ENCODE measurements at regions not wholly inside any gene's neighbourhood (a gene's known extent, or its start where the extent isn't known, plus 50 kb on each side); places are given as distances from the start of the nearest gene placed in this dataset.

GRCh38 chr2:16190446-16191270, 250.3 kb downstream of the MYCN start:
- H3K14ac ChIP-seq (ENCODE audit: insufficient read length) = no peak overlapping the region
- no peak overlapping the region for H4K91ac ChIP-seq (replicated peaks; ENCODE audit: insufficient read length, low read length)
- H3K56ac ChIP-seq (replicated peaks; ENCODE audit: insufficient read length, low read depth, low read length) = no peak overlapping the region
- H3K27me3 ChIP-seq (replicated peaks in 1 of 4; ENCODE audit: control insufficient read depth in 3 of 4, extremely low read depth in 1 of 4, insufficient read depth in 3 of 4, low read length in 3 of 4) = no peaks in the 10 kb centered on the region
- H3K4me1 ChIP-seq (replicated peaks in 1 of 4; ENCODE audit: control insufficient read depth in 3 of 4, insufficient read depth in 4 of 4, low read length in 3 of 4) = peaks cover 0 to 3% (median 0%) of the 10 kb centered on the region in 4 experiments; a peak in 1 of 7 replicates
- no peak overlapping the region for H2BK15ac ChIP-seq (ENCODE audit: low read length)
- no peak overlapping the region for H2BK20ac ChIP-seq (ENCODE audit: low read length)
- H2AFZ ChIP-seq (ENCODE audit: low read length) = no peak overlapping the region
- H4K8ac ChIP-seq (ENCODE audit: extremely low read depth, insufficient read depth, low read length) = no peak overlapping the region; the same call in 1 of the 2 replicates
- no peak overlapping the region for H2BK12ac ChIP-seq (ENCODE audit: low read depth, low read length)
- 90% methylated on average over 8 of the region's 8 CpGs; no CpG with 5 or more reads in 1 of the 2 experiments for WGBS, 2 experiments (ENCODE audit: extremely low coverage in 1 of 2, insufficient coverage in 1 of 2, insufficient read length in 1 of 2, insufficient replicate concordance in 2 of 2, low coverage in 1 of 2, low lambda C conversion rate in 2 of 2, missing lambda C conversion rate in 1 of 2)
- H3K36me3 ChIP-seq (ENCODE audit: control insufficient read depth in 2 of 4, insufficient read depth in 4 of 4, low read length in 3 of 4) = no peaks in the 10 kb centered on the region
- FAIRE-seq (no peak), DNase-seq (ENCODE audit: low read depth in 1 of 2, low spot score in 2 of 2) (no peak)
- no peaks in the 10 kb centered on the region for H3K9me3 ChIP-seq (ENCODE audit: insufficient read depth in 2 of 2, low read depth in 1 of 2, low read length in 1 of 2)
- H4K5ac ChIP-seq (ENCODE audit: insufficient read length, low read depth, low read length) = no peak overlapping the region
- H3K79me1 ChIP-seq (ENCODE audit: low read depth, low read length) = no peaks in the 10 kb centered on the region
- no peak overlapping the region for H3K4ac ChIP-seq (replicated peaks; ENCODE audit: insufficient read length, low read depth, low read length)
- no peak for TF ChIP-seq CBX5 (IDR thresholded peaks at IDR 0.05; ENCODE audit: low read depth, low read length)
- H3K4me3 ChIP-seq (ENCODE audit: extremely low read depth in 1 of 4, insufficient read depth in 2 of 4, low read depth in 3 of 4, low read length in 4 of 4) = no peak overlapping the region
- H2BK5ac ChIP-seq (ENCODE audit: low read depth, low read length) = no peak overlapping the region
- ChIA-PET POLR2A (ENCODE audit: partially characterized antibody) (interaction anchor here (0.6 kb wide), 1 partner anchor 50 kb away, joined by 3 read pairs; no protein-coding TSS in a partner anchor), CTCF (ENCODE audit: partially characterized antibody) (interaction anchor here (1.4 to 1.7 kb wide), 3 partner anchors 28 to 251 kb away, joined by 3 to 4 read pairs (median 4); no protein-coding TSS in a partner anchor)
- no peak overlapping the region for H3K9ac ChIP-seq (replicated peaks in 1 of 4; ENCODE audit: extremely low read depth in 1 of 4, low read depth in 3 of 4, low read length in 3 of 4)
- H4K20me1 ChIP-seq (replicated peaks in 1 of 2; ENCODE audit: control insufficient read depth in 1 of 2, insufficient read depth in 2 of 2, low read length in 2 of 2) = no peaks in the 10 kb centered on the region
- H3K18ac ChIP-seq (ENCODE audit: extremely low read depth, low read length) = no peak overlapping the region
- no peaks in the 10 kb centered on the region for H3K23me2 ChIP-seq (ENCODE audit: low read depth, low read length)
- no peak overlapping the region for H3K23ac ChIP-seq (ENCODE audit: insufficient read length)
- no peaks in the 10 kb centered on the region for H3K79me2 ChIP-seq (ENCODE audit: control insufficient read depth in 1 of 2, insufficient read depth in 2 of 2, low read length in 2 of 2)
- no peak overlapping the region for H2AK5ac ChIP-seq (ENCODE audit: low read depth, low read length)
- H3K27ac ChIP-seq (ENCODE audit: low read depth, low read length) = no peak overlapping the region
- H2BK120ac ChIP-seq (replicated peaks; ENCODE audit: low read depth, low read length) = no peak overlapping the region
- no peak overlapping the region for H3K4me2 ChIP-seq (ENCODE audit: insufficient read depth in 1 of 2, low read depth in 2 of 2, low read length in 2 of 2)

Data from H1 (cell line).